Activated T-helper 17 cell treated with anti-CD3 and anti-CD28 coated beads, Interleukin-2, amount 50 U/mL, for 72 hours (primary cell): ENCODE measurements at regions not wholly inside any gene's neighbourhood (a gene's known extent, or its start where the extent isn't known, plus 50 kb on each side); places are given as distances from the start of the nearest gene placed in this dataset.

Experiments used
- ATAC-seq: fragments of 150-1000 bp; cut with Tn5 transposase; replicated peaks from 2 replicates; pipeline ENCODE4 v1.10.0; 2021; ENCODE audit warnings: mild to moderate bottlenecking, moderate library complexity
- H3K27ac Mint-ChIP-seq: one replicate; pipeline ENCODE4 v1.8.0; 2022; ENCODE audit warnings: mixed read lengths
- H3K27me3 Mint-ChIP-seq: one replicate; pipeline ENCODE4 v1.8.0; 2022; ENCODE audit warnings: mixed read lengths
- H3K36me3 Mint-ChIP-seq: one replicate; pipeline ENCODE4 v1.8.0; 2022; ENCODE audit warnings: low read depth, mild to moderate bottlenecking, mixed read lengths
- H3K4me1 Mint-ChIP-seq: one replicate; pipeline ENCODE4 v1.8.0; 2022; ENCODE audit warnings: mixed read lengths
- H3K4me3 Mint-ChIP-seq: one replicate; pipeline ENCODE4 v1.8.0; 2022; ENCODE audit warnings: mild to moderate bottlenecking, mixed read lengths
- H3K9me3 Mint-ChIP-seq: one replicate; pipeline ENCODE4 v1.8.0; 2022; ENCODE audit warnings: mixed read lengths

DNA sequence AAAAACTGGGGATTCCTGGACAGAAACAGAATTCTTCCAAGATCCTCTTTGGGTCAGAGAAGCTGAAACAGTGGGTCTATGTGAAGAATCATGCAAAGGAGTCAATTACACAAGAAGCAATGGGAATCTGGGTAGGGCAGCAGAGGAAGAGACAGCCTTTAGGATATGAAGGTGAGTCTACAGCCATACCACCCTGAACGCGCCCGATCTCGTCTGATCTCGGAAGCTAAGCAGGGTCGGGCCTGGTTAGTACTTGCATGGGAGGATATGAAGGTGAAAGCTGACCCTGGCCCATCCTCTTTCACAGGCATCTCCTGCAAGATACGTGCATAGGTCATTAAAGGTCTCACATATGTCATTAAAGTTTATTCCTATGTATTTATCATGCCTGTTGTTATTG lies 1080.9 kb upstream of the FANCL start:
- H3K9me3 Mint-ChIP-seq = peaks cover 4% of the 10 kb centered on the region
- peaks cover 3% of the 10 kb centered on the region for H3K27me3 Mint-ChIP-seq
- no peaks in the 10 kb centered on the region for H3K36me3 Mint-ChIP-seq
- no peaks in the 10 kb centered on the region for H3K4me1 Mint-ChIP-seq
- no peak overlapping the region for H3K4me3 Mint-ChIP-seq
- H3K27ac Mint-ChIP-seq = no peak overlapping the region
- no peak for ATAC-seq

DNA sequence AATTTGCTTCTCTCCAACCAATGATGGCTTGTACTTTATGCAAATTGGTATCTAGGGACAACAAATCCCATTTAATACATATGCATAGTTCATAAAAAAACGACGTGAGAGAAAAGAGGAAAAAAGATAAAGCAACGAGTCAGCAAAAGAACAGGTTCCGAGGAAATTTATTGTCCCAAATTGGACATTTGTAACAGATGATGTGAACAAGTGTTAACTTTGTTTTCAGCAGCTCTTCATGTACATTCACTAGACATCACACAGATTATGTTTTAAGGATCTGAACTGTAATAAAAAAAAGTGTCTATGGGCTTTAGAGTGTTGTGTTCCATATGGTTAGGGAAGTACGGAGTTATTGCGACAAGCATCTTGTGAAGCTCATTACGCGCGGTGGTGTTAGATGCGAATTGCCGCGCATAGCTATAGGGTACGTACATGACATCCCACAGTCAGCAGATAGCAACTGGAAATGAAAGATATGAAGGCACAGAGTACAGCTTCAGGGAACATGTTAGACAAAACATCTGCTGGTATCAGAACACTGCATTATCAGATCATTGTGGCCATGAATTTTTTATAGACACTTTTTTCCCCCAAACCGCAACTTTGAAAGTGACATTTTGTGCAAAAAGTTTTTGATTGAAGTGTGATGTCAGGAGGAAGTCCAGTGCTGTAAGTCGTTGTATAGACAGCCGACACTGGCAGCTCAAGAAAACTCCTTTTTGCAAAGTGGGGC lies 1073.1 kb upstream of the FANCL start:
- no peak for ATAC-seq
- no peaks in the 10 kb centered on the region for H3K36me3 Mint-ChIP-seq
- H3K4me3 Mint-ChIP-seq = no peak overlapping the region
- no peaks in the 10 kb centered on the region for H3K4me1 Mint-ChIP-seq
- H3K9me3 Mint-ChIP-seq = peaks cover 5% of the 10 kb centered on the region
- no peak overlapping the region for H3K27ac Mint-ChIP-seq
- peaks cover under 1% of the 10 kb centered on the region for H3K27me3 Mint-ChIP-seq

DNA sequence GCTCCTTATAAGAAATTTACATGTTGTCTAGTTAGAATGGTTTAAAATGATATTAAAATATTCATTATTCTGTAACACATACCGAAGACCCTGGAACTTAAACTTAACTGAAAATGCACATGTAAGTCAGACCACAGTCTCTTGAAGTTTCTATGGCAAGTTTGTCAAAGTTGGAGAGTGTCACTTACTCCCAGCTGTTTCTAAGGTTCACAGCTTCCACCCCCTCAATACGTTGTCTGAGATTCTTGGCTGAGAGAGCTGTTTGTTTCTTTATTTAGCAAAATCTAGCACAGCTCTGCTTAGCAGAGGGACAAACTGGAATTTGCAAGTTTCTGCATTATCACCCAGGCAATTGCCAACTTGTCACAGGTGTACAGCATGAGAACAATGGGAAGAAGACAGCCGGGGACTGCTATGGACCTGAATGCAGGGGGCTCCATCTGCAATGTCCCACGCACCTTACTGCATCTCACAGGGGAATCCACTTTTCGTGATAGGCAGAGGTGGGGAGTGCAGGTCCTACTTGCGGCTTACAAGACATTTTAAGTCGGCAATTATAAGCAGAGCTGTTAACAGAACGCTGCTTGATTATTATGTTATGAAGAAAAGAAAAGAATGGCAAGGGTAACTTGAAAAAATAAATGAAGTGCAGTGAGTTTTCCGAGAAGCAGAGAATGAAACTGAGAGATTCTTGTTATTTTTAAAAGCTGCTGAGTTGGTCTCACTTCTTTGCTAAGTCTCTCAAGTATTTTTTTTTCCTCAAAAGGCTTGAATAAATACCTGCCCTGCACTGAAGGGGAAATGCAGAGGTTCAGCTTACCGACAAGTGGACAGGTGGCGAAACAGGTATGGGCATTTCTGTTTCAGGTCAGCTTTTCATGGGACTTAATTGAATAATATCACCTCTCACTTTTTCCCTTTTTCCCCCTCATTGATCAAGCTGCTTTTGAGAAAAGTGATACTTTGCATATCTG lies 1072.1 kb upstream of the FANCL start:
- Mint-ChIP-seq H3K4me3 (no peak overlapping the region), H3K4me1 (no peaks in the 10 kb centered on the region), H3K9me3 (peaks cover 5% of the 10 kb centered on the region), H3K36me3 (no peaks in the 10 kb centered on the region), H3K27me3 (peaks cover 3% of the 10 kb centered on the region), H3K27ac (no peak overlapping the region)
- no peak for ATAC-seq

DNA sequence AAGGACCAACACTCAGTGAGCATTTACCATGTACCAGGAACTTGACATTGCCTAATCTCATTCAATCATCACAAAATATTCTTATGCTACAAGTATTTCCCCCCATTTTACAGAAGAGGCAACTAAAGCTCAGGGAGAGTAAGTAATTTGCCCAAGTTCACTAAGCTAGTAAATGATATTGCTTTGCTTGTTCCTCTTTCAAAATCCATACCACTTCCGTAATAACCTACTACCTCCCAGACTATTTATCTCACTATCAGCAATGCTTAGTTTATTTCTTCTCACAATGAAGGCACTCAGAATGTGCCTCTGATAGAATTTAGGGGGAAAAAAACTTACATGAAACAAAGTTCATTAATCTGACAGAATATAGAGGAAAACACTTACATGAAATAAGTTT lies 1070.9 kb upstream of the FANCL start:
- H3K36me3 Mint-ChIP-seq = no peaks in the 10 kb centered on the region
- H3K27me3 Mint-ChIP-seq = peaks cover 3% of the 10 kb centered on the region
- no peak for ATAC-seq
- no peaks in the 10 kb centered on the region for H3K4me1 Mint-ChIP-seq
- no peak overlapping the region for H3K27ac Mint-ChIP-seq
- H3K4me3 Mint-ChIP-seq = no peak overlapping the region
- peaks cover 5% of the 10 kb centered on the region for H3K9me3 Mint-ChIP-seq

DNA sequence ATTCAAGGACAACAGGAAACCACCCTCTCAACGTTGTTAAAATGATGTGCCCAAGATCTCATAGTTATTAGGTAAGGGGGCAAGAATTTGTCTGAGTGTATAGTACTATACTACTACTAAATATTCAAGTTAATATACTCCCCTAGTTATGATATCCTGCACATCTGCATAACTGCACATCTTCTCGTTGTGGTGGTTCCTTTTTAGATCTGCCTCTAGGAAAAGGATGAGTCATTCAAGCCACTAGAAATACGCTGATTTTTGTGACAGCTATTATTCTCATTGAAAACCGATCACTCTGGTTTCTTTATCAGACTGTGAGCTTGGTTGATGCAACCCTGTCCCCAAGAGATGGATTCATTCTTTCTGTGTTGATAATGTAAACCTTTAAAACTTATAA lies 1067.0 kb upstream of the FANCL start:
- H3K27ac Mint-ChIP-seq = no peak overlapping the region
- H3K9me3 Mint-ChIP-seq = no peaks in the 10 kb centered on the region
- ATAC-seq = no peak
- H3K4me3 Mint-ChIP-seq = no peak overlapping the region
- no peaks in the 10 kb centered on the region for H3K4me1 Mint-ChIP-seq
- peaks cover 3% of the 10 kb centered on the region for H3K27me3 Mint-ChIP-seq
- no peaks in the 10 kb centered on the region for H3K36me3 Mint-ChIP-seq

DNA sequence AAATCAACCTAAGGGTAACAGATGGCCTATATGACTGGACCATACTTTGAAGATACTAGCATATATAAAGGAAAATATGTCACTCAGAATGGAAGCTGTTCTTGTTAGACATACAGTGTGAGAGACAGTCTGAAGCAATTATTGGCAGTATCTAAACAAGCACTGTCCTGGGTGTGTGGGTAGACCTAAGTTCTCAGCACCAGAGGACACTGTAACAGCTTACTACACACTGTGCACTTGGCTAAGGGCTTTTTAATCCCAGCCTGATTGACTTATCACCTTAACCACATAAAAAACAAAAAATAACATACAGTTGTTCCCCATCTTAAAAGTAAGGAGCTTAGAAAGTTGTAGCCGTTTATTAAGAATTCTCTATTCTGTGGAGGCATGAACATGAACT lies 1066.1 kb upstream of the FANCL start:
- no peaks in the 10 kb centered on the region for H3K9me3 Mint-ChIP-seq
- H3K27me3 Mint-ChIP-seq = peaks cover 3% of the 10 kb centered on the region
- no peak overlapping the region for H3K27ac Mint-ChIP-seq
- ATAC-seq = no peak
- no peaks in the 10 kb centered on the region for H3K36me3 Mint-ChIP-seq
- H3K4me3 Mint-ChIP-seq = no peak overlapping the region
- no peaks in the 10 kb centered on the region for H3K4me1 Mint-ChIP-seq

DNA sequence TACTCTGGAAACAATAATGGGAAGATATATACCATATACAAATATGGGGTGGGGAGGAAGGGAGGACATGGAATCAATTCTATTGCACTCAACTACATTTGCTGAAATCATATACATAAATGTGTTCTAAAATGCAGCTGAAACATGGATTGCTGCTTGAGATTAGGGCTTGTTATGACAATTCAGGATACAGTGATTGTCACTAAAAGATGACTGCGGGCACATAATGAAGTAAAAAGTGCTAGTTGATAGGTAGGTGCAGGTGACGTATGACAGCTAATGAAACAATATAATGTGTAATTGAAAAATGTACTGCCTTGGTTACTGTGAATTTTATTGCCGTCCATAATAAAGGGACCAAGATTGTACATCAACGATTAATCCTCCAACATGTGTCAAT lies 1062.1 kb upstream of the FANCL start:
- no peaks in the 10 kb centered on the region for H3K9me3 Mint-ChIP-seq
- ATAC-seq = no peak
- no peaks in the 10 kb centered on the region for H3K4me1 Mint-ChIP-seq
- no peaks in the 10 kb centered on the region for H3K36me3 Mint-ChIP-seq
- no peaks in the 10 kb centered on the region for H3K27me3 Mint-ChIP-seq
- H3K27ac Mint-ChIP-seq = no peak overlapping the region
- H3K4me3 Mint-ChIP-seq = no peak overlapping the region

DNA sequence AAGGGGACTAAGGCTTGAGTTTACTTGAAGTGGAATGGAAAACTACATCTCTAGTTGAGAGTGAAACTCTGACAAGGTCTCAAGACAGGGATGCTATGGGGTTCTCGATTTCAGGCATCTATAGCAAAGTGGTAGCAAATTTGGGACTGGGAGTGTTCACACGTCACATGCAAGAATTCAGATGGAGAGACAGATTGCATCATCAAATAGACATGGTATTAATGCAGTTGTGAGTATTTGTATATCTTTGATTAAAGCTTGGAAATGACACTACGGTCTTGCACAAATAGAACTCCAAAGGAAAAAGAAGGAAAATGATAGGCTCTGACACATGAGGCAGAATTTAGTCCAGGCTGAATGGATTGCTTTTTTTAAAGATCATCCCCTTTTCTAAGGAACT lies 1061.6 kb upstream of the FANCL start:
- no peak overlapping the region for H3K27ac Mint-ChIP-seq
- H3K36me3 Mint-ChIP-seq = no peaks in the 10 kb centered on the region

DNA sequence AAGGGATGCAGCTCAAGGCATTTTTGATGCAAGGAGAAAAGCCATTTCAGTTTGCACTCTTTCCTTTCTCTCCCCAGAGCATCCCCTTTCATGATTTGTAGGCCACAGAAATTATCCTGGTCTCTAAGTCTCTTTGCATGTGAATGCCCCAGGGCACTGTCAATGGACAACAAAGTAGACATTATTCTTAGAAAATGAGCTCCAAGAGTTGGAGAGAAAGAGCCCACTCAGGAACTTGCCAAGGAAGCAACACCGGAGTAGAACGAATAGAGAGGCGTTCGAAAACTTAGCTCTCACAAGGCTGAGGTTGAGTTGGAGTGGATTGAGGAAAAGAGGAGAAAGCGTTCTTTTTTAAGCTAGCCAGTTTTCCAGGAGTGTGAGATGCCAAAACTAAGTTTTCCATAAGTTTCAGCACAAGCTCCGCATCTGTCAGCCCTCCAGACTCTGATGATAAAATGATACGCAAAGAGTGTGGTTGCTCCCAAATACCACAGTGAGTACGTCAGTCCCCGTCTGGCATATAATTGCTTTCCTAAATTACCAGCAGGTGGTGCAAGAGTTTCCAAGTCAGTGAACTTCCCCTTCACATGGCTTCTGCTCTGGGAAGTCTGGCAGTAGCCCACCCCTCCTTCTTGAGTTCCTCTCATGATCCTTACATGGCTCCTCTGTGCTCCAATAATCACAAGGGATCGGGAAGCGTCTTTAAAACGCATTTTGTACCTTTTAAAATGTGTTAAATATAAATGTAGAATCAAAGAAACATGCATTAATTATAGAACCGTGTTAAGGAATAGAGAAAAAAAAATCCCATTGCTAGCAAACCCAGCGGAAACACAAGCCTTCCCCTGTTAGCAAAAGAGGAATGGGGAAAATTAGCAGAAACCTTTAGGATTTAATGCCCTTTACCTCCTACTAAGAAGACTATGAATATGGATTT lies 1060.6 kb upstream of the FANCL start:
- Mint-ChIP-seq H3K36me3 (no peaks in the 10 kb centered on the region), H3K4me1 (no peaks in the 10 kb centered on the region), H3K9me3 (no peaks in the 10 kb centered on the region), H3K27me3 (no peaks in the 10 kb centered on the region), H3K27ac (no peak overlapping the region), H3K4me3 (no peak overlapping the region)
- ATAC-seq = no peak

More for the DNA sequence above, 1061.6 kb upstream of the FANCL start:
- H3K4me3 Mint-ChIP-seq = no peak overlapping the region
- no peaks in the 10 kb centered on the region for H3K9me3 Mint-ChIP-seq
- no peaks in the 10 kb centered on the region for H3K27me3 Mint-ChIP-seq
- no peak for ATAC-seq
- H3K4me1 Mint-ChIP-seq = no peaks in the 10 kb centered on the region

DNA sequence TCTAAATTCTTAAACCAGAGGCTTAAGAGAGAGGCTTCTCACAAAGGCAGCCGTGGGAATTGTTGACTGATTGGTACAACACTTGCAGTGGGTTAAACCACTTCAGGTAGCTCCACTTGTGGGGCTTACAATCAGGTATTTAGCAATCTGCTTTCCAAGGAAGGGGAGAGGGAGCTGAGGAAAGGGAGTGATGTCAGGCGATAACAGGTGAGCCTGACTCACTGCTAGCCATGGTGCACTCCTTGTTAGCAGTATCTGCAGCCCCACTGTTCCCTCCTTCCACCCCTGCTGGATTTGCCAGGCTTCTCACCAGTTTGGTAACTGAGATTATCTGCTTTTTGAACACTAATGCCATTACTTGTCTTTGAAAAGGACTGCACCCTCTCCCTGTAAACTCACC lies 1056.7 kb upstream of the FANCL start:
- no peaks in the 10 kb centered on the region for H3K4me1 Mint-ChIP-seq
- no peak for ATAC-seq
- H3K4me3 Mint-ChIP-seq = no peak overlapping the region
- H3K36me3 Mint-ChIP-seq = no peaks in the 10 kb centered on the region
- H3K27ac Mint-ChIP-seq = no peak overlapping the region
- no peaks in the 10 kb centered on the region for H3K9me3 Mint-ChIP-seq
- H3K27me3 Mint-ChIP-seq = no peaks in the 10 kb centered on the region

DNA sequence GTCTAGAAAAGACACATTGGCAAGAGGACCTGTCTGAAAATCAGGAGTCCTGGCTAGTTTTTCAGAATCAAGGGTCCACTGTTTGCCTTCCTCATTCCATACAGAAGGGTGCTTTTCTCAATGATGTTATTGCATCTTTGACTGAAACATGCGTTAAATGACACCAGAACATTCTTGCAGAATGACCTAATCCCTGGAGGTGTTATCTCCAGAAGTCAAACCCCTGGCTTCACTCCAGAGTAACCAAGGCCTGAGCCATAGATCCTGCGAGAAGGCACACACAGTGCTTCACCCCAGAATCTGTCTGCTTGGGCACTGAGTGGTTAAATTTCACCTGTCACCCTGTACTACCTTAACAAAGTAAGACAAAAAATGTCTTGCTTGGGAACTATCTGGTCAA lies 1055.2 kb upstream of the FANCL start:
- no peaks in the 10 kb centered on the region for H3K36me3 Mint-ChIP-seq
- no peak overlapping the region for H3K4me3 Mint-ChIP-seq

DNA sequence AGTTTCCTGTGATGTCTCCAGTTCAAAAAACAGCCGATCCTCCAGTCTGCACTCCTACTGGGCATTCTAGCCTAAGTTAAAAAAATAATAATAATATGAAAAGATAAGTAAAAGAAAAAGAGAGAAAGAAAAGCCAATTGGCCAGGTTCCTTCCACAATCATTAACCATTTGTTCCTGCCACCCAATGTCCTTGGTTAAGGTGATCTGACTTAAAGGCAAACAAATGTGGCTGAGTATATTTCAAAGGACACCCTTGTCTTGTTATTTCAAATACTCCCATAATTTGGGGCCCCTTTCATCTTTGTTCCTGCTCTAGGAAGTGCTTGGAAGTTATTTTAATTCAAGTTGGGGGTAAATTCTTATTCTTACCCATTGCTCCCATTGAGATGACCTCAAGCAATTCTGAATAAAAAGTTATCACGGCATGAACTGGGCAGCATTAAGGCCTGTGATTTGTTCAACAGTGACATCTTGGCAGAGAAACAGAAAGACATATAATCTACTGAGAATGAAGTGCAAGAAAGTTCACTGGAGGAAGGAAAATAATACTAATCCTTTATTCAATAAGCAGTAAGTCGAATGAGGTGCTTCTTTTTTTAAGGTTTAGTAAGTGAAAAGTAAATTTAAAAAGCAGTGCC lies 1054.5 kb upstream of the FANCL start:
- Mint-ChIP-seq H3K9me3 (no peaks in the 10 kb centered on the region), H3K4me3 (no peak overlapping the region), H3K36me3 (no peaks in the 10 kb centered on the region), H3K27me3 (no peaks in the 10 kb centered on the region), H3K4me1 (no peaks in the 10 kb centered on the region), H3K27ac (no peak overlapping the region)
- no peak for ATAC-seq

More for the DNA sequence above, 1055.2 kb upstream of the FANCL start:
- Mint-ChIP-seq H3K27me3 (no peaks in the 10 kb centered on the region), H3K4me1 (no peaks in the 10 kb centered on the region), H3K9me3 (no peaks in the 10 kb centered on the region), H3K27ac (no peak overlapping the region)
- no peak for ATAC-seq

DNA sequence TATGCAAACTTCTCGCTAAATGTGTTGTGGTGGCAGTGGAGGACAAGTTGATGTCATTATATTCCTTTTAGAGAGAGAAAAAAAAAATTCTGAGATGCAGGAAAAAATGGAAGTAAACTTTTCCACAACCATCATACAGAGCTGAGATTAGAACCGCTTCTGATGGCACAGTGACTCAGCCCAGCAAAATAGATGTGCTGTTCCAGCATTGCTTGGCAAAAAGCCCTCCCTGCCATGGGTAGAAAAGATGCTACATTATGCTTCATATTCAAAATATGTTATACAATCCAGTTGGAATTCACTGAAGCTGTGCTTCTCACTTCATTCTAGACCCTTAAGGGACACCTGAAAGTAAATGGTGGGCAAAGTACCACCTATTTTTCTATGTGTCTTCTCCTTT lies 1047.6 kb upstream of the FANCL start:
- H3K4me3 Mint-ChIP-seq = no peak overlapping the region
- H3K4me1 Mint-ChIP-seq = no peaks in the 10 kb centered on the region
- no peak for ATAC-seq
- H3K9me3 Mint-ChIP-seq = no peaks in the 10 kb centered on the region
- H3K27ac Mint-ChIP-seq = no peak overlapping the region
- no peaks in the 10 kb centered on the region for H3K36me3 Mint-ChIP-seq
- no peaks in the 10 kb centered on the region for H3K27me3 Mint-ChIP-seq
